NB4 (cell line): ENCODE measurements at regions not wholly inside any gene's neighbourhood (a gene's known extent, or its start where the extent isn't known, plus 50 kb on each side); places are given as distances from the start of the nearest gene placed in this dataset.

Experiments
- MYC ChIP-seq: IDR thresholded peaks from 2 replicates; pipeline ENCODE4 v1.6.1; 2011; ENCODE audit warnings: low read depth, low read length
- POLR2A ChIP-seq: IDR thresholded peaks from 2 replicates; pipeline ENCODE4 v1.6.1; 2011; ENCODE audit warnings: mild to moderate bottlenecking; ENCODE audit not compliant: insufficient read length; ENCODE audit errors: extremely low read depth
- TF ChIP-seq, protein P1 (sequence below): IDR thresholded peaks from one replicate; pipeline ENCODE4 v1.5.1; 2012; ENCODE audit warnings: low read depth, low read length
- TF ChIP-seq, protein P2 (sequence below): IDR thresholded peaks from 2 replicates; pipeline ENCODE4 v1.6.1; 2011; ENCODE audit warnings: low read depth, low read length

DNA sequence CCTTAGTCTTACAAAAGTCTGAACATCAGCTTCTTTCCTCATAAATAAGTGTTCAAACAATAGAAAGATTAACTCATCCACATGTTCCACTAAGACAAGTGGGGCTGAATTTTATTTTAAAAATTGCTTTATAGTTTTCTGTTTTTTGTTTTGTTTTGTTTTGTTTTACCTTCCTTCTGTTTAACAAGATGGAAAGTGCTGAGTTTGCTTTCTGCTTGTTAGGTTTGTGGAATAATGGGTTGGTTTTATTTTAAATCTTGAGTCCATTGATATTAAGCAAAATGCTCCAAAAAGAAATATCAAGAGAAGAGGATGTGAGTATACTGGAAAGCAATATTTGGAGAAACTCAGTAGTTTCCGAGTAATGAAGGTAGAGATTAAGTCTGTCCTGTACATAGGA is 458.7 kb downstream of the FAT4 start:
- TF ChIP-seq, protein P1, sequence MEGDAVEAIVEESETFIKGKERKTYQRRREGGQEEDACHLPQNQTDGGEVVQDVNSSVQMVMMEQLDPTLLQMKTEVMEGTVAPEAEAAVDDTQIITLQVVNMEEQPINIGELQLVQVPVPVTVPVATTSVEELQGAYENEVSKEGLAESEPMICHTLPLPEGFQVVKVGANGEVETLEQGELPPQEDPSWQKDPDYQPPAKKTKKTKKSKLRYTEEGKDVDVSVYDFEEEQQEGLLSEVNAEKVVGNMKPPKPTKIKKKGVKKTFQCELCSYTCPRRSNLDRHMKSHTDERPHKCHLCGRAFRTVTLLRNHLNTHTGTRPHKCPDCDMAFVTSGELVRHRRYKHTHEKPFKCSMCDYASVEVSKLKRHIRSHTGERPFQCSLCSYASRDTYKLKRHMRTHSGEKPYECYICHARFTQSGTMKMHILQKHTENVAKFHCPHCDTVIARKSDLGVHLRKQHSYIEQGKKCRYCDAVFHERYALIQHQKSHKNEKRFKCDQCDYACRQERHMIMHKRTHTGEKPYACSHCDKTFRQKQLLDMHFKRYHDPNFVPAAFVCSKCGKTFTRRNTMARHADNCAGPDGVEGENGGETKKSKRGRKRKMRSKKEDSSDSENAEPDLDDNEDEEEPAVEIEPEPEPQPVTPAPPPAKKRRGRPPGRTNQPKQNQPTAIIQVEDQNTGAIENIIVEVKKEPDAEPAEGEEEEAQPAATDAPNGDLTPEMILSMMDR: no peak
- TF ChIP-seq POLR2A: no peak
- TF ChIP-seq, protein P2, sequence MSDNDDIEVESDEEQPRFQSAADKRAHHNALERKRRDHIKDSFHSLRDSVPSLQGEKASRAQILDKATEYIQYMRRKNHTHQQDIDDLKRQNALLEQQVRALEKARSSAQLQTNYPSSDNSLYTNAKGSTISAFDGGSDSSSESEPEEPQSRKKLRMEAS: no peak
- no peak for TF ChIP-seq MYC
